MG63 (cell line): ENCODE measurements at regions not wholly inside any gene's neighbourhood (a gene's known extent, or its start where the extent isn't known, plus 50 kb on each side); places are given as distances from the start of the nearest gene placed in this dataset.

Experiments used
- DNase-seq: peaks from one replicate; pipeline ENCODE4 v3.0.0-alpha.2; 2020
- H3K27me3 ChIP-seq: fragments of 250-450 bp; sonication (Bioruptor Pico); 2 replicates; pipeline ENCODE4 v1.5.1; 2020; ENCODE audit warnings: mild to moderate bottlenecking, moderate library complexity
- H3K36me3 ChIP-seq: fragments of 250-450 bp; sonication (Bioruptor Pico); 2 replicates; pipeline ENCODE4 v1.5.1; 2020; ENCODE audit warnings: mild to moderate bottlenecking, moderate library complexity
- H3K4me3 ChIP-seq: fragments of 250-450 bp; sonication (Bioruptor Pico); 2 replicates; pipeline ENCODE4 v1.5.1; 2020; ENCODE audit warnings: mild to moderate bottlenecking, moderate library complexity
- H3K9me3 ChIP-seq: fragments of 250-450 bp; sonication (Bioruptor Pico); 2 replicates; pipeline ENCODE4 v1.5.1; 2020; ENCODE audit warnings: mild to moderate bottlenecking, moderate library complexity

- Histone ChIP-seq H3K9me3 (peaks cover 7% of the 10 kb centered on the region; the same call in 1 of the 2 replicates), H3K27me3 (no peaks in the 10 kb centered on the region), H3K4me3 (no peak overlapping the region), H3K36me3 (no peaks in the 10 kb centered on the region)
- DNase-seq, result peak; percentile 24
Measured at GRCh38 chr5:123755653-123756317, 243.8 kb downstream of the CSNK1G3 start.

- Histone ChIP-seq H3K4me3 (no peak overlapping the region), H3K36me3 (no peaks in the 10 kb centered on the region), H3K27me3 (no peaks in the 10 kb centered on the region), H3K9me3 (peaks cover 7% of the 10 kb centered on the region; the same call in 1 of the 2 replicates)
- no peak for DNase-seq
Measured at GRCh38 chr5:123754908-123755307, 242.9 kb downstream of the CSNK1G3 start.

DNA sequence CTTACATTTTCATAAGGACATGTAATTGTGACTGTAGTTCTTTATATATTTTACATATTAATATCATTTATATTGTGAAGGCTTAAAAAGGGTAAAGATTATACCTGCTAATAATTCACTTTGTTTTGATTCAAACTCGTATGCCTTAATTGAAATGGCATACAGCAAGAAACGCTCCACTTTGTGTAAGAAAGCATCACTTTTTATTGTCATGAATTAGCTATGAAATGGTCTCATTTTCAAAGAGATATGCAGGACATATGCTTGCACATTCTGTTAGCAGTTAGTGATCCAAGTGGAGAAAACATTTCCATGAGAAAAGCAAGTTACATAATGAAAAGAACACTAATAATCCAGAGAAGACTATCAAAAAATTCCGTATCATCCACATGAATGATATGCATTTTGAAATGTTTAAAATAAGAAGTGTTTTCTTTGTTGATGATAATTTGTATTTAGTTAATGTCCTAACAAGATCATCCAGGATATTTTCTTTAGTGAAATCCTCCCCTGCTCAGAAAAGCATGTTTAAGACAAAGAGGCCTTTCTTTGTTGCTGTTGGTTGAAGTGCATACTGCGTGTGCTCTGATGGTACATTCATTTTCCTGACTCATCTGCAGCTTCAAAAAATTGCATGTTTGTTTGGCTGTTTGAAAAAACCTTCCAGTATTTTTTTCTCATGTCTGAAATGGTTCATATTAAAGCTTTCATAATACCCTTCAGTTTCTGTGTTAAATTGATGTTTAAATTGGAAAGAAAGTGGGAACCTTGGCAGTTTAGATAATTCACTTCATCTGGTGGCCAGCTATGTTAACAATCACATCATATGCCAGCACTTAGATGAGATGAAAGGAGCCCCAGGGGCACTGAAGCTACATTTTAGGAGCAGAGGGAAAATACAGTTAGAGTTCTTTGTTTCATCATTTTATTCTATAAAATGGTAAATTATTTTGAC is 242.2 kb downstream of the CSNK1G3 start:
- Histone ChIP-seq H3K9me3 (peaks cover 7% of the 10 kb centered on the region; the same call in 1 of the 2 replicates), H3K4me3 (no peak overlapping the region), H3K36me3 (no peaks in the 10 kb centered on the region), H3K27me3 (no peaks in the 10 kb centered on the region)
- DNase-seq, result peak; percentile 9

DNA sequence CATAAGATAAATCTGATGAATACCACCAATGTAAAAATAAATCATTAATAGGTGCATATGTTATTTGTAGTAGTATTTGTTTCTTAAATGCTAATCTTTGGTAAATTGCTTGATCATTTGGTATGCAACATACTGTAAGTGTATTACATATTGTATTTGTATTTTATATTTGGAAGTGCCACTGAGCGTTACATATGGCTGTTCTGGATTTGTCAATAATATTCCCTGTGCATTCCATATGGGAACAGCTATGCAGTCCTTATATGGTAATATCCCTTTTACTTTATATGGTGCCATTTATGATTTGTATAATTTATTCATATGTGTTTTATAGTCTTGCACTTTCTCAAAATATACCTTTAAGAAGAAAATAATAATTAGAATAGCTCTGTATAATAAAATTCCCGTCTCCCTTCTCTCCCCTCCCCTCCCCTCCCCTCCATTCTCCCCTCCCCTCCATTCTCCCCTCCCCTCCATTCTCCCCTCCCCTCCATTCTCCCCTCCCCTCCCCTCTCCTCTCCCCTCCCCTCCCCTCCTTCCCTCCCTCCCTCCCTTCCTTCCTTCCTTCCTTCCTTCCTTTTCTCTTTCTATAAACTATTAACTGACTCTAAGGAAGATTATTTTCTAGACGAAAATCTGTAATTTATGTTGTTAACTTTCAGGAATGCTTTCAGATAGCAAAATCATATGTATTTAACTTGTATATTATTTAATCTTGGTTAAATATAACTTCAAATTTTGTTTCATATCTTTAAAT is 241.4 kb downstream of the CSNK1G3 start:
- no peak for DNase-seq
- H3K4me3 ChIP-seq, result no peak overlapping the region
- peaks cover 3% of the 10 kb centered on the region; the same call in 1 of the 2 replicates for H3K9me3 ChIP-seq
- no peaks in the 10 kb centered on the region for H3K36me3 ChIP-seq
- no peaks in the 10 kb centered on the region for H3K27me3 ChIP-seq

GRCh38 chr5:123752552-123753179 is 240.7 kb downstream of the CSNK1G3 start:
- Histone ChIP-seq H3K27me3 (no peaks in the 10 kb centered on the region), H3K36me3 (no peaks in the 10 kb centered on the region), H3K9me3 (no peaks in the 10 kb centered on the region), H3K4me3 (no peak overlapping the region)
- peak; percentile 82 for DNase-seq

DNA sequence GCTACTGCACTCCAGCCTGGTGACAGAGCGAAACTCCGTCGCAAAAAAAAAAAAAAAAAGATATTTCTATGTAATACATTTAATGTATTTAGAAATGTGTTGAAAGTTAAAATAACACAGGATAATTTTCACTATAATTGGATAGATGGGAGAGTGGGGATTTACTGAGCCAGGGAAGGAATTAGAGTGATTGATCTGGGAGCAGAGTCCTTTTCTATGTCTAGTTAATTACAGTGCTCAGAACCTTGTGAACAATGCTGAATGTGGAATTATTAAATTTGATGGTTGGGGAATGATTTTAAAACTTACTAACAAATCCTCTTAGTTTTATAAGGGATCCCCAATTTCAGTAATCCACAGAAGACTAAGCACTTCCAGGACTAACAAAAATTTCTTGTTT is 239.7 kb downstream of the CSNK1G3 start:
- Histone ChIP-seq H3K9me3 (no peaks in the 10 kb centered on the region), H3K4me3 (no peak overlapping the region), H3K27me3 (no peaks in the 10 kb centered on the region), H3K36me3 (no peaks in the 10 kb centered on the region)
- DNase-seq, result no peak

GRCh38 chr5:123748239-123748638 is 236.3 kb downstream of the CSNK1G3 start:
- no peak for DNase-seq
- no peaks in the 10 kb centered on the region for H3K36me3 ChIP-seq
- no peak overlapping the region for H3K4me3 ChIP-seq
- H3K27me3 ChIP-seq, result no peaks in the 10 kb centered on the region
- peaks cover 2% of the 10 kb centered on the region; the same call in 1 of the 2 replicates for H3K9me3 ChIP-seq

DNA sequence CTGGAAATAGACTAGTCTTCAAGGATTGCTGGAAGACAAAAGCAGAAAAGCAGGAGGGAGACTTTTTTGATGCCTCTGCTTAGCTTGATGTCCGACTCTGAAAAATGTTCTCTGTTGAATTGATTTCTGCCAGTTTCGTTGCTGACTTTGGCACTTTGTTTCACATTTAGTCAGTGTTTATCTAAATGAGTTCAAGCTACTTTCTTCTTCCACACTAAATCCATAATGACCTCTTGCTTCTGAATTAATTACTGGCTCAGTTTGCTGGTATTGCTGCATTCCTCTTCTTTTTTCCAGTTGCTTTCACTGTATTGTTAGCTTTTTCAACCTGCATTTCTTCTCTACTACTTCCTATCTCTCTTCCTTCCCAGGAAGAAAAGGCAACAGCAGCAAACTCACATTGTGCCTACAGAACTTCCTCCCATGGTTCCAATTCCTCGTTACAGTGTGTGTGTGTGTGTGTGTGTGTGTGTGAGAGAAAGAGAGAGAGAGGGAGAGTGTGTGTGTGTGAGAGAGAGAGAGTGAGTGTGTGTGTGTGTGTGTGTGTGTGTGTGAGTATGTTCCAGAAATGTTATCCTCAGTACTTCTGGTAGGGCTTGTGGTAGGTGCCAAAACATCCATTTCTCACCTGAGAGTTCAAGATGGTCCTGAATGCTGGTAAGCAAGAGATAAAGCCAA is 234.8 kb downstream of the CSNK1G3 start:
- Histone ChIP-seq H3K9me3 (peaks cover 2% of the 10 kb centered on the region; the same call in 1 of the 2 replicates), H3K27me3 (no peaks in the 10 kb centered on the region), H3K36me3 (no peaks in the 10 kb centered on the region), H3K4me3 (no peak overlapping the region)
- no peak for DNase-seq

DNA sequence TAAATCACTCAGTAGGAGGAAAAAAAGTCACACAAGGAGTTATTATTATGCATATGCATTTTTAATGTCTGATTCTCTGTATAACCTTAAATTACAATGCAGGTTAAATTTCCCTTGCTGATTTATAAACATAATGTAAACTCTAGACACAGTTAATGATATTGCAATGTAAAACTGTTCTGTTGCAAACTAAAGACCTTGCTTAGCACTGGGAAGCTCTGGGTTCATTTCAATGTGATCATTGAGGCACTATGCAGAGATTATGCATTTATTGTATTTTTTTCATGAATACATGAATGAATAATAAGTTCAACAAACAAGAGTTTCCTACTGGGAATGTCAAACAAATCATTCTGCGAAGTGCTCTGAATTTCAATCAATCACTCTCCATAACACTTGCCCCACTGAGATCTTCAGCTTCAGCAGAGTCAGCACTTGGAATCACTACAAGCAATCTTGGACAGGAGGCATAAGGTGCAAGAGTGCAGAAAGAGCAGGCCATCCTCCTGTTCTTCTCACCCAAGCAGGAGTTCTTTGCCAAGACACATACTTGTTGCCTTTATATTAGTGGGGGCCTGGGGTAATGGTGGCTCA is 232.1 kb downstream of the CSNK1G3 start:
- no peak overlapping the region for H3K4me3 ChIP-seq
- DNase-seq, result no peak
- peaks cover 2% of the 10 kb centered on the region; the same call in 1 of the 2 replicates for H3K9me3 ChIP-seq
- no peaks in the 10 kb centered on the region for H3K36me3 ChIP-seq
- no peaks in the 10 kb centered on the region for H3K27me3 ChIP-seq

DNA sequence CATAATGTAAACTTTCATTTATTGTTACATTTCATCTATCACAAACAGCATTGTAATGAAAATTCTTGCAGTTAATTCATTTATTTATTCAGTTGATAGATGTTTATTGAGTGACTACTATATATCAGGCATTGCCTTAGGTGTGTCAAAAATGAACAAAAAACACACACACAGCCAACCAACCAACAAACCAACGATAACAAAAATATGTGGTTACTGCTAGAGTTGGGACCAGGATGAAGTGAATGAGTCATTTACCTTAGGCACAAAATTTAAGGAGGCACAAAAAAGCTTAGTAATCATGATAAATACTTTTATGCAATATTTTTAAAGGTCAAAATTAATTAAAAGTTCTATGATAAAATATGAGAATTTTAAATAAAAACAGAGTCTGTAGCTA is 223.4 kb downstream of the CSNK1G3 start:
- H3K4me3 ChIP-seq, result no peak overlapping the region
- H3K36me3 ChIP-seq, result no peaks in the 10 kb centered on the region
- peaks cover 17% of the 10 kb centered on the region for H3K9me3 ChIP-seq
- DNase-seq, result no peak
- H3K27me3 ChIP-seq, result no peaks in the 10 kb centered on the region

DNA sequence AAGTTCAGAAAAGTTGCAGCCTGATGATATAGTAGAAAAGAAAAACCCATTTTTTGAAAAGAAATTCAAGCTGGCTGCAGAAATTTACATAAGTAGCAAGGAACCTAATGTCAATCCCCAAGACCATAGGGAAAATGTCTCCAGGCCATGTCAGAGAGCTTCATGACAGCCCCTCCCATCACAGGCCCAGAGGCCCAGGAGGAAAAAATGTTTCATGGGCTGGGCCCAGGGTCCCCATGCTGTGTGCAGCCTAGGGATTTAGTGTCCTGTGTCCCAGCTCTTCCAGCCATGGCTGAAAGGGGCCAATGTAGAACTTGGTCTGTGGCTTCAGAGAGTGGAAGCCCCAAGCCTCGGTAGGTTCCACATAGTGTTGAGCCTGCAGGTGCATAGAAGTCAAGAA is 220.3 kb downstream of the CSNK1G3 start:
- Histone ChIP-seq H3K4me3 (no peak overlapping the region), H3K27me3 (no peaks in the 10 kb centered on the region), H3K9me3 (peaks cover 26% of the 10 kb centered on the region), H3K36me3 (no peaks in the 10 kb centered on the region)
- DNase-seq, result no peak

- no peak for DNase-seq
- Histone ChIP-seq H3K36me3 (no peaks in the 10 kb centered on the region), H3K9me3 (peaks cover 13% of the 10 kb centered on the region), H3K27me3 (no peaks in the 10 kb centered on the region), H3K4me3 (no peak overlapping the region)
Measured at GRCh38 chr5:123722451-123722850, 210.5 kb downstream of the CSNK1G3 start.

DNA sequence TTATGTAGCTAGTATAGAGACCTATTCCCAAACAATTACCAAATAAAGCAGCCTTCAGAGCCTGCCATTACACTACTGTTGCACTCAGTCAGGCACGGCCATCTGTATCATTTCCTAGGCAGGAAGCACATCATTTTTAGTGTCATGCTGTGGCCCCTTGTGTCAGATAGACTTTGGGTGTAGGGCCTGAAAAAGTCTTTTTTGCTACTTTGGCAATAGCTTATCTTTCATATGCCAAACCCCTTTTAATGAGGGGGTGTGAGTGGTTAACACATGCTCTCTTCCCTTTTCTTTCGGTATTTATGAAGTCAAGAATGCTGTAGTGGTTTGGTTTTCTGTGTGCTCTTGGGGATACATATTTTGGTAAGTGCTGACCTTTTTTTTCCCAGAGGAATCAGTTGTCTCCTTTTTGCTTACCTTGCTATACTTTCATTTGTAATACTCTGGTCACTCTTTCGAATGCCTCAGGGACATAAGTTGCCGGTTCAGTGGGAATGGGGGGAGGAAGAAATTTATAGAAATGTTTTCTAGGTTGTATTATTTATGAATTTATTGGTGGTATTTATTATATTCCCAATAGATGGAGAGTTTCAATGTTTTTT is 209.8 kb downstream of the CSNK1G3 start:
- Histone ChIP-seq H3K9me3 (peaks cover 14% of the 10 kb centered on the region), H3K27me3 (no peaks in the 10 kb centered on the region), H3K4me3 (no peak overlapping the region), H3K36me3 (no peaks in the 10 kb centered on the region)
- no peak for DNase-seq

GRCh38 chr5:123720955-123721354 is 209.0 kb downstream of the CSNK1G3 start:
- no peaks in the 10 kb centered on the region for H3K36me3 ChIP-seq
- H3K27me3 ChIP-seq, result no peaks in the 10 kb centered on the region
- DNase-seq, result no peak
- peaks cover 16% of the 10 kb centered on the region for H3K9me3 ChIP-seq
- H3K4me3 ChIP-seq, result no peak overlapping the region

DNA sequence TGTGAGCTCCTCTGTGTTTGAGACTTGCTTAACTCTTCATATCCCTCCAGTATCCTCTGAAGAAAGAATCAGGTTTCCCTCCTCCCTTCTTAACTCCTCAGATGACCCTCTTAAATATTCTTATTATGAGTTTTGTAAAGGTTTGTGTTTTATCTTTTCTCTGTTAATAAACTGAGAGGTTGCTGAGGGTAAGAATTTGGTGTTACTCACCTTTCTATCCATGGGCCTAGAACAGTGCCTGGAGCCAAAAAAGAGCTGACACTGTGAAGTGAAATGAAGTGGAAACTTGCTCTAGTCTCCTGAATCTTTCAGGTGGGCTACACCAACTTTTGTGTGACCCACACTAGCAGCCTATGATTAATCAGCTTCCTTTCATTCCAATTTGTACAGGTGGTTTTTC is 208.4 kb downstream of the CSNK1G3 start:
- H3K4me3 ChIP-seq, result no peak overlapping the region
- DNase-seq, result no peak
- H3K9me3 ChIP-seq, result peaks cover 16% of the 10 kb centered on the region
- no peaks in the 10 kb centered on the region for H3K27me3 ChIP-seq
- no peaks in the 10 kb centered on the region for H3K36me3 ChIP-seq
